Osteoblast (primary cell): ENCODE measurements at regions not wholly inside any gene's neighbourhood (a gene's known extent, or its start where the extent isn't known, plus 50 kb on each side); places are given as distances from the start of the nearest gene placed in this dataset.
A peak's percentile ranks its signal among the peaks of the same experiment; 100 is the strongest.

Experiments used
- DNase-seq: peaks from one replicate; pipeline ENCODE4 v3.0.0; 2011; ENCODE audit warnings: low spot score, mixed read lengths; ENCODE audit not compliant: insufficient read length; ENCODE audit errors: missing footprints
- H2AFZ ChIP-seq: 2 replicates; pipeline ENCODE4 v1.6.0; 2011; ENCODE audit warnings: mild to moderate bottlenecking, low read length
- H3K27ac ChIP-seq: 2 replicates; pipeline ENCODE4 v1.5.1; 2011; ENCODE audit warnings: mild to moderate bottlenecking, low read depth, low read length, moderate library complexity
- H3K27me3 ChIP-seq: 2 replicates; pipeline ENCODE4 v1.6.0; 2012; ENCODE audit warnings: mild to moderate bottlenecking, control low read depth, inconsistent platforms, low read length, moderate library complexity; ENCODE audit not compliant: insufficient read depth
- H3K36me3 ChIP-seq: 2 replicates; pipeline ENCODE4 v1.5.1; 2011; ENCODE audit warnings: mild to moderate bottlenecking, low read length, control low read depth, moderate library complexity; ENCODE audit not compliant: insufficient read depth
- H3K4me1 ChIP-seq: 2 replicates; pipeline ENCODE4 v1.5.1; 2011; ENCODE audit warnings: mild to moderate bottlenecking, low read length, control low read depth, moderate library complexity; ENCODE audit not compliant: insufficient read depth
- H3K4me2 ChIP-seq: 2 replicates; pipeline ENCODE4 v1.6.0; 2011; ENCODE audit warnings: mild to moderate bottlenecking, low read length; ENCODE audit not compliant: insufficient read depth
- H3K4me3 ChIP-seq: fragments of 200-600 bp; sonication (generic); 3 replicates; pipeline ENCODE4 v1.5.1; 2012; ENCODE audit warnings: mild to moderate bottlenecking, low read length, inconsistent platforms; ENCODE audit not compliant: insufficient read depth
- H3K79me2 ChIP-seq: 2 replicates; pipeline ENCODE4 v1.6.0; 2012; ENCODE audit warnings: mild to moderate bottlenecking, low read length, control low read depth, inconsistent platforms; ENCODE audit not compliant: insufficient read depth
- H3K9me3 ChIP-seq: 2 replicates; pipeline ENCODE4 v1.5.1; 2011; ENCODE audit warnings: low read depth, low read length, control low read depth
- H4K20me1 ChIP-seq: 2 replicates; pipeline ENCODE4 v1.6.0; 2012; ENCODE audit warnings: mild to moderate bottlenecking, low read length, control low read depth; ENCODE audit not compliant: insufficient read depth
- TF ChIP-seq, protein P1 (sequence below): IDR thresholded peaks from 2 replicates; pipeline ENCODE4 v1.5.1; 2011; ENCODE audit warnings: mild to moderate bottlenecking, low read depth, low read length, moderate library complexity; ENCODE audit errors: extremely low read depth

DNA sequence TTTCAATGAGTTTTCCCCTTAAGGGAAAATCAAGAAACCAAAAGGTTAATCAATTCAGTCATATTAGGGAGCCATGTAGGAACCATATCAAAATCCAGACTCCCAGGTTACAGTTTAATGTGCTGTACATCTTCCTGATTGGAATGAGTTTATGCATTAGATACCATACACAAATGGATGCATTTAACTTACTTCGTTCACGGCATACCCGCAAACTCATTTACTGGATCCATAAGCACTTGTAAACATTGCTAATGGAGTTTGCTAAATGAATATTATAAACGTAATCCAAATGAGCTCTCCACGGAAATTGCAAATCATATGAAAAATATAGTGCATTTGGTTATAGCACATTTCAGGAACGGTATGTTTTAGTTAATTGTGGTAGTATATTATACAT, 228.9 kb upstream of the G2E3 start:
- Histone ChIP-seq H2AFZ (no peak overlapping the region), H4K20me1 (no peaks in the 10 kb centered on the region), H3K4me2 (no peak overlapping the region), H3K4me1 (no peaks in the 10 kb centered on the region), H3K9me3 (no peaks in the 10 kb centered on the region), H3K27me3 (peaks cover 4% of the 10 kb centered on the region), H3K36me3 (no peaks in the 10 kb centered on the region), H3K4me3 (no peak overlapping the region), H3K79me2 (no peaks in the 10 kb centered on the region), H3K27ac (no peak overlapping the region)
- DNase-seq: no peak
- TF ChIP-seq, protein P1, sequence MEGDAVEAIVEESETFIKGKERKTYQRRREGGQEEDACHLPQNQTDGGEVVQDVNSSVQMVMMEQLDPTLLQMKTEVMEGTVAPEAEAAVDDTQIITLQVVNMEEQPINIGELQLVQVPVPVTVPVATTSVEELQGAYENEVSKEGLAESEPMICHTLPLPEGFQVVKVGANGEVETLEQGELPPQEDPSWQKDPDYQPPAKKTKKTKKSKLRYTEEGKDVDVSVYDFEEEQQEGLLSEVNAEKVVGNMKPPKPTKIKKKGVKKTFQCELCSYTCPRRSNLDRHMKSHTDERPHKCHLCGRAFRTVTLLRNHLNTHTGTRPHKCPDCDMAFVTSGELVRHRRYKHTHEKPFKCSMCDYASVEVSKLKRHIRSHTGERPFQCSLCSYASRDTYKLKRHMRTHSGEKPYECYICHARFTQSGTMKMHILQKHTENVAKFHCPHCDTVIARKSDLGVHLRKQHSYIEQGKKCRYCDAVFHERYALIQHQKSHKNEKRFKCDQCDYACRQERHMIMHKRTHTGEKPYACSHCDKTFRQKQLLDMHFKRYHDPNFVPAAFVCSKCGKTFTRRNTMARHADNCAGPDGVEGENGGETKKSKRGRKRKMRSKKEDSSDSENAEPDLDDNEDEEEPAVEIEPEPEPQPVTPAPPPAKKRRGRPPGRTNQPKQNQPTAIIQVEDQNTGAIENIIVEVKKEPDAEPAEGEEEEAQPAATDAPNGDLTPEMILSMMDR: no peak

DNA sequence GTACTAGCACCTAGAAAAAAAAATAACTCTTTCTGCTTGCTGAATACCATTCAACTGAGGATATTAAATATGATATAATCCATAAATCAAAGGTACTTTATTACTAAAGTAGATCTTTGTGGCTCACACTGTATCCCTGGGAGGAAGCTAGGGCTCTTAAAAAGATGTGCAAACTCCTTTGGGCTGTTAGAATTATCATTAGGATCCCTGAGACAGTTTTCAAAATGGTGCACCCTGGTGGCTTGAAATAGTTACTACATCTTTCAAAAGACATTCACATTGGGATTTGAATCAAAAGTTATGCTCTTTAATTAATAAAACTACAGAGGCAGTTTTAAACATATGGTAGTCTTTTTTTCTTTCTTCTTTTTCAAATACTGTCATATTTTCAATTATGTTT, 228.5 kb upstream of the G2E3 start:
- H4K20me1 ChIP-seq: no peaks in the 10 kb centered on the region
- H2AFZ ChIP-seq: no peak overlapping the region
- H3K4me3 ChIP-seq: no peak overlapping the region
- TF ChIP-seq, protein P1: peak; percentile 55
- no peaks in the 10 kb centered on the region for H3K9me3 ChIP-seq
- H3K27ac ChIP-seq: no peak overlapping the region
- no peaks in the 10 kb centered on the region for H3K79me2 ChIP-seq
- no peaks in the 10 kb centered on the region for H3K4me1 ChIP-seq
- H3K27me3 ChIP-seq: peaks cover 4% of the 10 kb centered on the region
- H3K4me2 ChIP-seq: no peak overlapping the region
- no peak for DNase-seq
- no peaks in the 10 kb centered on the region for H3K36me3 ChIP-seq

DNA sequence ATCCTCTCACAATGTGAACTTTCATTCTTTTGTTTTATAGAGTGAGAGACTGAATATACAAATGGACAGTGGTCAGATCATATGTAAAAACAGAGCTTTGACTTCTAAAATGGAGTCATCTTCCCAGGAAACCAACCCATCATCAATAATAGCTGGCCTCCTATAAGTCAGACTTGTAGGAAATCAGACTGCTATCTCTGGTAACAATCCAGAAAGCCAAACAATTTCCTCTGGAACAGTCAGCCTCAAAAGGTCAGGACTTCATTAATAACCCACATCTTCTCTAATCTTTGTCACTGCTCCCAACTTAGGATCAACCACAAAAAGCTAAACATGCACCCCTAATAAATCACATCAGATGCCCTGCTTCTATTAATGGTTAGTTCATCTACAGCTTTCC, 227.9 kb upstream of the G2E3 start:
- no peak overlapping the region for H3K4me2 ChIP-seq
- DNase-seq: no peak
- H3K79me2 ChIP-seq: no peaks in the 10 kb centered on the region
- H3K4me1 ChIP-seq: no peaks in the 10 kb centered on the region
- H3K4me3 ChIP-seq: no peak overlapping the region
- peaks cover 4% of the 10 kb centered on the region for H3K27me3 ChIP-seq
- H2AFZ ChIP-seq: no peak overlapping the region
- H4K20me1 ChIP-seq: no peaks in the 10 kb centered on the region
- H3K27ac ChIP-seq: no peak overlapping the region
- TF ChIP-seq, protein P1: no peak
- no peaks in the 10 kb centered on the region for H3K36me3 ChIP-seq
- no peaks in the 10 kb centered on the region for H3K9me3 ChIP-seq

DNA sequence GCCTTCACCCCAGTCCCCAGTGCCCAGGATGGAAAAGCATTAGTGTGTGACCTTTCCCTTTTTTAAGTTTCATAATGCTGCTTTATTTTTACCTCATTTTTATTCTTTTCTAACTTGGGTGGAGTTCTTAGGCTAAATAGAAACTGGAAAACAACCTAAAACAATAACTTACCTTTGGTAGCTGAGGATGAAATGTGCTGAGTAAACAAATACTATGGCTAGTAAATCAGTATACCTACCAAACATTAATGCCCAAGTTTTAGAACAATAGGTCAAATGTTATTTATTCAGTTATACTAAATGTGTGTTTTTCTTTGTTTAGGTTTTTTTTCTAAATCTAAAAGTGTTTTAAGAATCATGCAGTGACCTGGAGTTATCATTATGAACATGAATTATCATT, 226.6 kb upstream of the G2E3 start:
- TF ChIP-seq, protein P1: no peak
- DNase-seq: no peak
- no peak overlapping the region for H3K27ac ChIP-seq

More for the DNA sequence above, 226.6 kb upstream of the G2E3 start:
- Histone ChIP-seq H3K27me3 (peaks cover 4% of the 10 kb centered on the region), H3K4me3 (no peak overlapping the region), H3K9me3 (no peaks in the 10 kb centered on the region), H3K36me3 (no peaks in the 10 kb centered on the region), H3K79me2 (no peaks in the 10 kb centered on the region), H4K20me1 (no peaks in the 10 kb centered on the region), H2AFZ (no peak overlapping the region), H3K4me2 (no peak overlapping the region), H3K4me1 (no peaks in the 10 kb centered on the region)
